Right lung (tissue), 2 donors: ENCODE measurements at regions not wholly inside any gene's neighbourhood (a gene's known extent, or its start where the extent isn't known, plus 50 kb on each side); places are given as distances from the start of the nearest gene placed in this dataset.

Experiments used
- DNase-seq, 2 donors: peaks; one replicate each; pipeline ENCODE4 v3.0.0-alpha.2; 2013

- no peak for DNase-seq
Measured at GRCh38 chr6:78390066-78390465, 477.3 kb upstream of the IRAK1BP1 start.

GRCh38 chr6:78397499-78397898 is 469.9 kb upstream of the IRAK1BP1 start:
- no peak for DNase-seq

- DNase-seq: no peak
Measured at GRCh38 chr6:78398292-78398691, 469.1 kb upstream of the IRAK1BP1 start.

GRCh38 chr6:78400076-78400475 is 467.3 kb upstream of the IRAK1BP1 start:
- no peak for DNase-seq

- no peak for DNase-seq
Measured at GRCh38 chr6:78427386-78427785, 440.0 kb upstream of the IRAK1BP1 start.

GRCh38 chr6:78430521-78430920 is 436.8 kb upstream of the IRAK1BP1 start:
- no peak for DNase-seq

GRCh38 chr6:78435671-78436070 is 431.7 kb upstream of the IRAK1BP1 start:
- DNase-seq: no peak

GRCh38 chr6:78436335-78436734 is 431.0 kb upstream of the IRAK1BP1 start:
- no peak for DNase-seq

- DNase-seq: no peak
Measured at GRCh38 chr6:78438135-78438534, 429.2 kb upstream of the IRAK1BP1 start.

- no peak for DNase-seq
Measured at GRCh38 chr6:78460711-78461110, 406.6 kb upstream of the IRAK1BP1 start.

- no peak for DNase-seq
Measured at GRCh38 chr6:78462728-78463127, 404.6 kb upstream of the IRAK1BP1 start.

GRCh38 chr6:78465059-78465634 is 402.2 kb upstream of the IRAK1BP1 start:
- DNase-seq: no peak

- no peak for DNase-seq
Measured at GRCh38 chr6:78476561-78476960, 390.8 kb upstream of the IRAK1BP1 start.

- no peak for DNase-seq
Measured at GRCh38 chr6:78482801-78483552, 384.4 kb upstream of the IRAK1BP1 start.

- no peak for DNase-seq
Measured at GRCh38 chr6:78483553-78484197, 383.7 kb upstream of the IRAK1BP1 start.

- no peak for DNase-seq
Measured at GRCh38 chr6:78484198-78485064, 382.9 kb upstream of the IRAK1BP1 start.

- no peak for DNase-seq
Measured at GRCh38 chr6:78487401-78487800, 379.9 kb upstream of the IRAK1BP1 start.

- no peak for DNase-seq
Measured at GRCh38 chr6:78489874-78490273, 377.5 kb upstream of the IRAK1BP1 start.

GRCh38 chr6:78492351-78493017 is 374.9 kb upstream of the IRAK1BP1 start:
- no peak for DNase-seq

- no peak for DNase-seq
Measured at GRCh38 chr6:78500299-78501089, 366.9 kb upstream of the IRAK1BP1 start.

GRCh38 chr6:78502386-78502887 is 364.9 kb upstream of the IRAK1BP1 start:
- DNase-seq: no peak
